Muscle of arm (tissue), 1 donor: ENCODE measurements at regions not wholly inside any gene's neighbourhood (a gene's known extent, or its start where the extent isn't known, plus 50 kb on each side); places are given as distances from the start of the nearest gene placed in this dataset.
A peak's percentile ranks its signal among the peaks of the same experiment; 100 is the strongest.
"Not testable (repeated sequence)": the region's sequence is repeated elsewhere in the genome, so short reads cannot be mapped to it uniquely, and the experiment has no call there.

ENCODE experiments used
- DNase-seq: peaks from one replicate; pipeline ENCODE4 v3.0.0-alpha.2; 2013

GRCh38 chr11:29251738-29252137 is 765.1 kb downstream of the KCNA4 start:
- DNase-seq: no peak

GRCh38 chr11:29249713-29250112 is 767.1 kb downstream of the KCNA4 start:
- no peak for DNase-seq

- DNase-seq: no peak
These were observed 772.5 kb downstream of the KCNA4 start for GRCh38 chr11:29244355-29244754.

- DNase-seq: no peak
These were observed 773.2 kb downstream of the KCNA4 start for GRCh38 chr11:29243616-29244015.

GRCh38 chr11:29231991-29232390 is 784.8 kb downstream of the KCNA4 start:
- no peak for DNase-seq

GRCh38 chr11:29231586-29231985 is 785.2 kb downstream of the KCNA4 start:
- DNase-seq: no peak

GRCh38 chr11:29227811-29228210 is 789.0 kb downstream of the KCNA4 start:
- DNase-seq: peak; percentile 6

GRCh38 chr11:29224739-29225384 is 792.0 kb downstream of the KCNA4 start:
- DNase-seq: no peak

- DNase-seq: not testable (repeated sequence)
These were observed 797.3 kb downstream of the KCNA4 start for GRCh38 chr11:29219531-29219930.

GRCh38 chr11:29217901-29218300 is 798.9 kb downstream of the KCNA4 start:
- DNase-seq: no peak

GRCh38 chr11:29214833-29215232 is 802.0 kb downstream of the KCNA4 start:
- no peak for DNase-seq

GRCh38 chr11:29211202-29211601 is 805.6 kb downstream of the KCNA4 start:
- DNase-seq: no peak

GRCh38 chr11:29210426-29210825 is 806.4 kb downstream of the KCNA4 start:
- DNase-seq: no peak

GRCh38 chr11:29208117-29208516 is 808.7 kb downstream of the KCNA4 start:
- DNase-seq: no peak

GRCh38 chr11:29200791-29201562 is 815.9 kb downstream of the KCNA4 start:
- no peak for DNase-seq

- DNase-seq: no peak
These were observed 826.5 kb downstream of the KCNA4 start for GRCh38 chr11:29190313-29190712.

- DNase-seq: no peak
These were observed 829.6 kb downstream of the KCNA4 start for GRCh38 chr11:29187215-29187614.

- DNase-seq: peak; percentile 15
These were observed 831.6 kb downstream of the KCNA4 start for GRCh38 chr11:29184939-29185890.

- DNase-seq: no peak
These were observed 833.5 kb downstream of the KCNA4 start for GRCh38 chr11:29183301-29183700.

- no peak for DNase-seq
These were observed 843.2 kb downstream of the KCNA4 start for GRCh38 chr11:29173660-29174062.

- DNase-seq: no peak
These were observed 845.4 kb downstream of the KCNA4 start for GRCh38 chr11:29171360-29171950.

GRCh38 chr11:29166306-29166705 is 850.5 kb downstream of the KCNA4 start:
- no peak for DNase-seq
